AG09309 (cell line): ENCODE measurements at regions not wholly inside any gene's neighbourhood (a gene's known extent, or its start where the extent isn't known, plus 50 kb on each side); places are given as distances from the start of the nearest gene placed in this dataset.

Source experiments
- DNase-seq: peaks from one replicate; pipeline ENCODE4 v3.0.0-alpha.2; 2010; ENCODE audit warnings: low read depth
- H3K4me3 ChIP-seq: 2 replicates; pipeline ENCODE4 v1.5.1; 2011; ENCODE audit warnings: mild to moderate bottlenecking, low read depth, low read length, moderate library complexity; ENCODE audit not compliant: control insufficient read depth
- TF ChIP-seq, protein P1 (sequence below): IDR thresholded peaks from 2 replicates; pipeline ENCODE4 v1.5.1; 2011; ENCODE audit warnings: mild to moderate bottlenecking, low read depth, low read length, inconsistent platforms; ENCODE audit not compliant: insufficient read depth, control insufficient read depth; ENCODE audit errors: missing control alignments

- TF ChIP-seq, protein P1, sequence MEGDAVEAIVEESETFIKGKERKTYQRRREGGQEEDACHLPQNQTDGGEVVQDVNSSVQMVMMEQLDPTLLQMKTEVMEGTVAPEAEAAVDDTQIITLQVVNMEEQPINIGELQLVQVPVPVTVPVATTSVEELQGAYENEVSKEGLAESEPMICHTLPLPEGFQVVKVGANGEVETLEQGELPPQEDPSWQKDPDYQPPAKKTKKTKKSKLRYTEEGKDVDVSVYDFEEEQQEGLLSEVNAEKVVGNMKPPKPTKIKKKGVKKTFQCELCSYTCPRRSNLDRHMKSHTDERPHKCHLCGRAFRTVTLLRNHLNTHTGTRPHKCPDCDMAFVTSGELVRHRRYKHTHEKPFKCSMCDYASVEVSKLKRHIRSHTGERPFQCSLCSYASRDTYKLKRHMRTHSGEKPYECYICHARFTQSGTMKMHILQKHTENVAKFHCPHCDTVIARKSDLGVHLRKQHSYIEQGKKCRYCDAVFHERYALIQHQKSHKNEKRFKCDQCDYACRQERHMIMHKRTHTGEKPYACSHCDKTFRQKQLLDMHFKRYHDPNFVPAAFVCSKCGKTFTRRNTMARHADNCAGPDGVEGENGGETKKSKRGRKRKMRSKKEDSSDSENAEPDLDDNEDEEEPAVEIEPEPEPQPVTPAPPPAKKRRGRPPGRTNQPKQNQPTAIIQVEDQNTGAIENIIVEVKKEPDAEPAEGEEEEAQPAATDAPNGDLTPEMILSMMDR: no peak
- H3K4me3 ChIP-seq: no peak overlapping the region
- DNase-seq: no peak
Measured at GRCh38 chr14:30218907-30219306, 291.3 kb upstream of the PRKD1 start.

DNA sequence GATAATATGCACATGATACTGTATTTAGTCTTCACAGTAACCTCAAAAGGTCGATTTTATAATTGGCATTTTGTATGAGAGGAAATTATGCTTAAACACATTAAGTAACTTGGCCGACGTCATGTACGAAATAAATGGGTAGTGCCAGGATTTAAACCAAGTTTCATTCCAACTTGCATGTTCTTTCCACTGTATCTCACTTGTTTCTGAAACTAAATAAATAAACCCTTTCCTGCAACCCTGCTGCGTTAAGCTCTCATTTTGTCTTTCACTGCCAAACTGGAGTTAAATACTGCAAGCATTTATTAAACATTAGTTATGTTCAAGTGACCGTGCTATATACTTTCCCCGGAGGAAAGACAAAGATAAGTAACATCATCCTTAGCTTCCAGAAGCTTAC, 293.9 kb upstream of the PRKD1 start:
- H3K4me3 ChIP-seq: no peak overlapping the region
- no peak for DNase-seq
- TF ChIP-seq, protein P1: no peak

DNA sequence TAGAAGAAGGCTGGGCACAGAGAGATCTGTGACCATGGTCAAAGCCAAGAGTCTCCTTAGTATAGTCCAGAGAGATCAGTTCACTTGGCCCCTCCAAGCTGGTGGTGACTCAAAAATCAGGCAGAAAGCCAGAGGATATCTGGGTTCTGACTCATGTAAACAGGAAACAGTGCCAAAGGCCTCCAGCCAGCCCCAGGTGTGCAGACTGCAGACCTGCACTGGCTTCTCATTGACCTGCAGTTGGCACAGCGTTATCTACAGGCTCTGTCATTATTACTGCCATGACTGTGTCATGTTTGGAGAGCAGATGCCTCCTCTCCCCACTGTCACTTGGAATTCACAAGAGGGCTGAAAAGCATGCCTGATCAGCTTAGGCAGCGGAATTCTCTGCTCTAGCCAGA, 295.7 kb upstream of the PRKD1 start:
- peak; percentile 49 for DNase-seq
- H3K4me3 ChIP-seq: no peak overlapping the region
- TF ChIP-seq, protein P1: no peak

- no peak for DNase-seq
- TF ChIP-seq, protein P1: no peak
Measured at GRCh38 chr14:30223966-30224365, 296.3 kb upstream of the PRKD1 start.

DNA sequence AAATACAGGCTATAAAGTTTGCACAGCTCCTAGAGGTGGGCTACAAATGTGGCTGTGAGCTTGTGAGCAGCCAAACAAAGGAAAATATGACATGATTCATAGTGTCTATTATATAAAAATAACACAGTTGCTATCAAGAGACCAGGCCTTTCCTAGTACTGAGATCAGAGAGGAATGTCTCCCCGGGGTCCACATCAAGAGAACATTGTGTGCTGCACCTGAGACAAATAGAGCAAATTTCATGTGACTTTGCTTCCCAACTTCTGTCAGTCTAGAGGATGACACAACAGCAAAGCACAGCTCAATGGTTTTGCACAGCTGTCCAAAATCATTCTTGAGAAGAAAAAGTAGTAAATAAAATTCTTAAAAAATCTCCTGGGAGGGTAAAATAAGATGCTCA, 297.5 kb upstream of the PRKD1 start:
- DNase-seq: no peak
- H3K4me3 ChIP-seq: no peak overlapping the region
- TF ChIP-seq, protein P1: no peak

More at GRCh38 chr14:30223966-30224365, 296.3 kb upstream of the PRKD1 start:
- no peak overlapping the region for H3K4me3 ChIP-seq

GRCh38 chr14:30227436-30227835, 299.8 kb upstream of the PRKD1 start:
- DNase-seq: no peak
- H3K4me3 ChIP-seq: no peak overlapping the region
- TF ChIP-seq, protein P1: no peak

- TF ChIP-seq, protein P1: no peak
- H3K4me3 ChIP-seq: no peak overlapping the region
- no peak for DNase-seq
Measured at GRCh38 chr14:30227876-30228275, 300.2 kb upstream of the PRKD1 start.
